HG03280 (cell line): ENCODE measurements at regions not wholly inside any gene's neighbourhood (a gene's known extent, or its start where the extent isn't known, plus 50 kb on each side); places are given as distances from the start of the nearest gene placed in this dataset.
"Not testable (repeated sequence)": the region's sequence is repeated elsewhere in the genome, so short reads cannot be mapped to it uniquely, and the experiment has no call there.

Source experiments
- ATAC-seq: cut with Tn5 transposase; IDR thresholded peaks from one replicate; pipeline ENCODE4 v1.9.1; 2021; ENCODE audit warnings: mild to moderate bottlenecking, moderate library complexity; ENCODE audit not compliant: unreplicated experiment

DNA sequence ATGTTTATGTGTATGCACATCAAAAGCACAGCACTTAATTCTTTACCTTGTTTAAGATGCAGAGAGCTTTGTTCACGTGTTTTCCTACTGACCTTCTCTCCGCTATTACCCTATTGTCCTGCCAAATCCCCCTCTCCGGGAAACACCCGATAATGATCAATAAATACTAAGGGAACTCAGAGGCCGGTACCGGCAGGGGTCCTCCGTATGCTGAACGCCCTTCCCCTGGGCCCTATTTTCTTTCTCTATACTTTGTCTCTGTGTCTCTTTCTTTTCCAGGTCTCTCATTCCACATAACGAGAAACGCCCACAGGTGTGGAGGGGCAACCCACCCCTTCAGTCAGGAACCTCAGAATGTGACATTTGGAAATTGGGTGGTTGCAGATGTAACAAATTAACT, 160.1 kb downstream of the ADRA2C start:
- ATAC-seq, result not testable (repeated sequence)

DNA sequence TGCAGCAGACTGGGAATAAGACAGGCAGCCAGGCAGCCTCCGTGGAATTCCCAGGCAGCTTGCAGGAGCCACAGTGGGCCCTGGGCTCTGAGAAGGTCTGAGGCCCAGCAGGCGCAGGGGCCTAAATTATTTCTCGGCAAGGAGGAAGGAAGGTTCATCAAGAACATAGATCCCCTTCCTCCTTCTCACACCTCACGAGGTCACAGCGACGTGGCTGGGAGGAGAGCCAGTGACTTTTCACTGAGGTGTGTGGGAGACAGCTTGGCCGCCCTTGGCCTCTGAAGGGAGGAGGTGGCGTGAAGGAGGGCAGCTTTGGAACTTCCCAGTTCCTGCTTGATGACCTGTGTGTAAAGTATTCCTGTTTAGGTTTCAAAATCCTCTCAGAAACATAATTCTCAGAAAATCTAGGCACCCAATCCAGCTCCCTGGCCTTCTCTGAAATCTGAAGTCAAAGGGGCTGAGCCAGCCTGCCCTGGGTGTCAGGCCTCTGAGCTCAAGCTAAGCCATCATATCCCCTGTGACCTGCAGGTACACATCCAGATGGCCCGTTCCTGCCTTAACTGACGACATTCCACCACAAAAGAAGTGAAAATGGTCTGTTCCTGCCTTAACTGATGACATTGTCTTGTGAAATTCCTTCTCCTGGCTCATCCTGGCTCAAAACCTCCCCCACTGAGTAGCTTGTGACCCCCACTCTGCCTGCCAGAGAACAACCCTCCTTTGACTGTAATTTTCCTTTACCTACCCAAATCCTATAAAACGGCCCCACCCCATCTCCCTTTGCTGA, 161.0 kb downstream of the ADRA2C start:
- ATAC-seq, result not testable (repeated sequence)

DNA sequence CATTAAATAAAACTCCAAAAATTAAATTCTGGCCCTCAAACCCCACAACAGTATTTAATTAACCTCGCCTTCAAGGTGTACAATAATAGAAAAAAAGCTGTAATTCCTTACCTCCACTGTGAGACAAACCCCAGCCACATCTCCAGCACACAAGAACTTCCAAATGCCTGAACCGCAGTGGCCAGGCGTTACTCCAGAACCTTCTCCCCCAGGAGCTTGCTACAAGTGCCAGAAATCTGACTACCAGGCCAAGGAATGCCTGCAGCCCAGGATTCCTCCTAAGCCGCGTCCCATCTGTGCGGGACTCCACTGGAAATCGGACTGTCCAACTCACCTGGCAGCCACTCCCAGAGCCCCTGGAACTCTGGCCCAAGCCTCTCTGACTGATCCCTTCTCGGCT, 163.2 kb downstream of the ADRA2C start:
- ATAC-seq, result not testable (repeated sequence)

DNA sequence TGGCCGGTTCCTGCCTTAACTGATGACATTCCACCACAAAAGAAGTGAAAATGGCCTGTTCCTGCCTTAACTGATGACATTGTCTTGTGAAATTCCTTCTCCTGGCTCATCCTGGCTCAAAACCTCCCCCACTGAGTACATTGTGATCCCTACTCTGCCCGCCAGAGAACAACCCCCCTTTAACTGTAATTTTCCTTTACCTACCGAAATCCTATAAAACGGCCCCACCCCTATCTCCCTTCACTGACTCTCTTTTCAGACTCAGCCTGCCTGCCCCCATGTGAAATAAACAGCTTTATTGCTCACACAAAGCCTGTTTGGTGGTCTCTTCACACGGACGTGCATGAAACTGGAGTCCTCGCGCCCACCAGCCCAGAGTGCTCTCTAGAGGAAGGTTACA, 166.5 kb downstream of the ADRA2C start:
- ATAC-seq, result not testable (repeated sequence)

DNA sequence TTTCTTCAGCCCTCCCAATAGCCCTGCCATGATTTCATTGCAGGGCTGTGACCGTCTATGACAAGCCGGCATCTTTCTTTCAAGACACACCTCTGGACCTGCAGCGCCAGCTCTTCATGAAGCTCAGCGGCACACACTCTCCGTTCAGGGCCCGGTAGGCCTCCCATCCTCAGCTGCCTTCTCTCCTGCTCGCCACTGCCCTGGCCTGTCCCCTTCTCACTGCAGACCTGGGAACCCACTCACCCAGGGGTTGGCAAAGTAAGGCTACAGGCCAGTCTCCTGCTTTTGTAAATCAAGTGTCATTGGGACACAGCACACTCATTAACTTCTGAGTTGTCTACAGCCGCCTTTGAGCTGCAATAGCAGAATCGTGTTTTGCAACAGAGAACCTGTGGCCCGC, 169.2 kb downstream of the ADRA2C start:
- not testable (repeated sequence) for ATAC-seq

DNA sequence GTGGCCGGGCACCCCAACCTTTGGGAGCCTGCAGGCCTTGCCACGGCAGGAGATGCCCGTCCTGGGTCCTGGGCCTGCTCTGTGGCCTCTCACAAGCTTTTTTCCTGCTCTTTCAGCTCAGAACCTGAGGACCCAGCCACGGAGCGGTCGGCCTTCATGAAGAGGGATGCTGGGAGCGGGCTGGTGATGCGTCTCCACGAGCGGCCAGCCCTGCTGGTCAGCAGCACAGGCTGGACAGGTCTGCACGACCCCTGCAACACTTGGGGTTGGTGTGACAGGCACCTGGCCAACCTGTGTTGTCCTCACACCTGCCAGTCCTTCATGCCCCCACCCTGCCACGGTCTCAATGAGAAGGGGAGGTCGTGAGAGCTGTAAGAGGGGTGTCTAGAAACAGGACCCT, 170.0 kb downstream of the ADRA2C start:
- no peak for ATAC-seq

DNA sequence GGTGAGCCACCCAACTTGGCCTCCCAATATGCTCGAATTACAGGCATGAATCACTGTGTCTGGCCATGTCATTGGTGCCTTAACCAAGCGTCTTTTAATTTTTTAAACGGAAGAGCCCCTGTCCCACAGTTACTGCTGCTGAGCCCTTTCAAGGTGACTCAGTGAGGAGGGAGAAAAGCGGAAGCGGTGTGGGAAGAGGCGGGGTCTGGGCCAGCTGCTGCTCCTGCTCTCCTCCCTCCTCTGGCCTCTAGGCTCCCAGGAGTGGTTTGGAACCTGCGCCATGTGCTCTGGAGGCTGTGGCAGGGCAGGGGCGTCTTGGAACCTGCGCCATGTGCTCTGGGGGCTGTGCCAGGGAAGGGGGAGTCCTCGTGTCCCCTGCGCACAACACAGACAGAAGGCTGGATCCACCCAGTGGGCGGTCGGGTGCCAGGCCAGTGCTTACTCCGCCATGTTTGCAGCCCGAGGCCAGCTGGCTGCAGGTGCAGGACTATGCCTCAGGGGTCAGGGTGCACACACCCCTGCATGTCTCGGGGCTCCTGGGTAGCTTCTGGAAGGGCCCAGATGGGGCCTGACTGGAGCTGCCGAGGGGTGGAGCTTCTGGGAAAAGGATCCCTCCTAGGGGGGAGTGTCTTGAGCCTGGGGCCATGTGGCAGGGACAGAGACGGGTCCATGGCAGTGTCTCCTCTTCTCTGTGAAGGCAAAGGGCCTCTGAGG, 171.8 kb downstream of the ADRA2C start:
- not testable (repeated sequence) for ATAC-seq

DNA sequence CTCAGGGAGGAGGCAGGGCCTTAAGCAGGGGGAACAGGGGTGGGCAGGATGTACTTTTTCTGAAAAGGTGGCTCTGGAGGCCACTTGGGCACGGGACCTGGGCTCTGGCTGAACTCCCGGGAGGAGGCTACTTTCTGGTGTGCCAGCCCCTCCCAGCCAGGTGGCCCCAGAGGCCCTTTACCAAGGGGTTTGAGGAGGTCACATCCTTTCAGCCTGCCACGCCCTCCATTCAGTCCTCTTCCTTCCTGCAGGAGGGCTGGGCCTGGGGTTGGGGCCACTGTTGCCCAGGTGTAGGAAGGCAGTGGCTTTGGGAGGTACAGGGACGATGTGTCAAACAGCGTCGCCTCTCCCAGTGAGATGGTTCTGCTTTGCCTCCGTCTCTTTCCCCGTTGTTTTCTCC, 172.5 kb downstream of the ADRA2C start:
- not testable (repeated sequence) for ATAC-seq

DNA sequence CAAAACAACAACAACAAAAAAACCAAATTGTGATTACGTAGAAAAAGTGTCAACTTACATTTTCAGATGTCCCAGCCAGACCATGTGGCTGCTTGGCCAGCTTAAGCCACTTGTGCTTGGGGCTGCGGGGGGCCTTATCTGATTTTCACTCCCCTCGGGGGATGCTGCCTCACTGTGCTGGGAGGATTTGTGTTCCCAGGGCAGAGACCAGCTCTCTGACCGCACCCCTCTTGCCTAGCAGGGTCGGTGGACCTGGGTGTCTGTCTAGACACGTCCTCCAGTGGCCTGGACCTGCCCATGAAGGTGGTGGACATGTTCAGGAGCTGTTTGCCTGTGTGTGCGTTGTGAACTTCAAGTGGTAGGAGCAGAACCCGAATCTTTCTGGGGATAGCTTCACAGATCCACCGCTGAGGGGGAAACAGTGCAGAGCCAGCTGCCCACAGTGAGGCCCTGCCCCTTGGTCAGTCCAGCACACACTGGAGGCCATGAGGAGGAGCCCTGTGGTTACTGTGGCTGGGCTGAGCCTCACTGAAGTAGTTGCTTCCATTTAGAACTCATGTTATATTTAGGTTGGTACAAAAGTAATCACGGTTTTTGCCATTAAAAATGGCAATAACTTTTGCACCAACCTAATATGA, 173.9 kb downstream of the ADRA2C start:
- ATAC-seq, result not testable (repeated sequence)

DNA sequence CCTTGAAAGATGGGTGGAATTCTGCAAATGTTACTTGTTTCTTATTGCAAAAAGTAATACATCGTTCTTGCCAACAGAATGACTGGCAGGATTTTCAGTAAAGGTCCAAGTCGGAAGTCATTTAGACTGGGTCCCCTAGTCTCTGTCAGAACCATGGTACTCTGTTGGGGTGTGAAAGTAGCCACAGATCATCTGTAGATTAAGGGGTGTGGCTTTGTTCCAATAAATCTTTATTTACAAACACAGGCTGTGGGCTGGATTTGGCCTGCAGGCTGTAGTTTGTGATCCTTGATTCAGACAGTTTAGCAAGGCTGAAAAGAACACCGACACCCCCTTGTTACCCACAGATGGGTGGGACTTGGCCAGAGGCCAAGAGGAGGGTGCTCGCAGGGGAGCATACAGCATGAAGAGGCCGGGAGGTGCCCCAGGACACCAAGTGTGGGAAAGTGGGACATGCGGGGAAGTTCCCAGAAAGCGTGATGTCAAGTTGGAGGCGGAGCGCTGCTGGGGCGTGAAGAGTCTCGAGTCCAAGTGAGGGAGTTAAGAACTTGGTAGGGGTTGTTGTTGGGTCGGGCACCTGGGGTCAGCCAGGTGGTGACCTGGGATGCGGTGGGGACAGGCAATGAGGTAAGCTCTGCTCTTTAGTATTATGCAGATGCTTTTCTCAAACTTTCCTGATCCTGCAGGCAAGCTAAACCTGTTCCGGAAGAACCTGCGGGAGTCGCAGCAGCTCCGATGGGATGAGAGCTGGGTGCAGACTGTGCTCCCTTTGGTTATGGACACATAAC, 175.7 kb downstream of the ADRA2C start:
- ATAC-seq, result not testable (repeated sequence)

DNA sequence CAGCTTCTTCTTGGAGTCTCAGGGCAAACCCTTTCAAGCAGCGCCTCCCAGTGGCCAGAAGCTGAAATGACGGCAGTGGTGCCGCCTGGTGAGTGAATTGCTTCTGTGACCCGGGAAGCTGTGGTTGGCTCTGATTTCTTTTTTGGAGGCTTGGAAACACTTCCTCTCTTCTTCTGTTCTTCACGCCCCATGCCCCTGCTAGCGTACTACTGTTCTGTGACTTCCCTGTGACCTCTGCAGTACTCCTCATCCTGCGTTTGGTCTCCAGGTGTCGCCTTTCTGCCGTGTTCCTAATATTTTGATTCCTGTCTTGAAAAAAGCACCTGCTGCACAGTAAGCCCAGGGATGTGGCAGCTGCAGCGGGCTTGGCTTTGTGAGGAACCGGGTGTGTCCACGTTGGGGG, 176.4 kb downstream of the ADRA2C start:
- not testable (repeated sequence) for ATAC-seq

DNA sequence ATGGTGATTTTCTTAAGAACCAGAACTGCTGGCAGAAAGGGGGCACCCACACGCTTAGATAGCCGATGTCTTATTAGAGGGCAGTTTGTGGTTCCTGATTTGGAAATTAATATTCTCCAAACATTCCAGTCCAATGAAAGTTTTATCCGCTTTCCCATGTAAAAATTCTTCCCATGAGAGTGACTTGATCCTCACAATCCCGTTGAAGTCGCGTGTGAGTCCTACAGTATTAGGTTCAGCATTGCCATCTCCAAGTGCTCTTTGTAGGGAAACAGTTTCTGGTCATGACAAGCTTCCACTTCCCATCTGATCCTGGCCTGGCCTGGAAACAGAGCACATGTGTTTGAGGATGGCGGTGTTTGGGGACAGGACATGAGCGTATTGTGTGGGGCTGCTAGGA, 176.9 kb downstream of the ADRA2C start:
- not testable (repeated sequence) for ATAC-seq

DNA sequence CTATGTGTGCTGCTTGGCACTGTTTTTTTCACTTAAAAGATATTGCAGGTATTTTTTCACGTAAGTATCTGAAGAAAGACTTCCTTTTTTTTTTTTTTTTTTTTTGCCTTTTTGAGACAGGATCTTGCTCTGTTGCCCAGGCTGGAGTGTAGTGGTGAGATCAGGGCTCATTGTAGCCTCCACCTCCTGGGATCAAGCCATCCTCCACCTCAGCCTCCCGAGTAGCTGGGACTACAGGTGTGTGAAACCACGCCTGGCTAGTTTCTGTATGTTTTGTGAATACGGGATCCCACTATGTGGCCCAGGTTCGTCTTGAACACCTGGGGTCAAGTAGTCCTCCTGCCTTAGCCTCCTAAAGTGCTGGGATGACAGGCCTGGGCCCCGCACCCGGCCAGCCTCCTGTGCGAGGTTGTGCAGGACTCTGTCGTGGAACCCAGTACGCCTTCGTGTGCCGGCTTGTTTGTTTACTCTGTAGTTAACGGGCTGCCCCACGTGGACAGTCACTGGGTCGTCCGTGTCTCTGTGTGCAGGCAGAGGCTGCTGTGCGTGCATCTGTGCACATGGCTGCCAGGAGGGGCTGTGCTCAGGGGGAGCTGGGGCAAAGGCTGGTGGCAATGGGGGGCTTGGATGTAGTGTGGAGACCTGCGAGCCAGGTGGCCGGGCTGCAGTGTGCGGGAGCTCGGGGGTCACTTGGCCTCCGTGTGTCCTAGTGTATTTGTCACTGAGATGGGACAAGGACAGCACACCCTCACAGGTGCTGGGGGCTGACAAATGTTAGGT, 179.5 kb downstream of the ADRA2C start:
- no peak for ATAC-seq

DNA sequence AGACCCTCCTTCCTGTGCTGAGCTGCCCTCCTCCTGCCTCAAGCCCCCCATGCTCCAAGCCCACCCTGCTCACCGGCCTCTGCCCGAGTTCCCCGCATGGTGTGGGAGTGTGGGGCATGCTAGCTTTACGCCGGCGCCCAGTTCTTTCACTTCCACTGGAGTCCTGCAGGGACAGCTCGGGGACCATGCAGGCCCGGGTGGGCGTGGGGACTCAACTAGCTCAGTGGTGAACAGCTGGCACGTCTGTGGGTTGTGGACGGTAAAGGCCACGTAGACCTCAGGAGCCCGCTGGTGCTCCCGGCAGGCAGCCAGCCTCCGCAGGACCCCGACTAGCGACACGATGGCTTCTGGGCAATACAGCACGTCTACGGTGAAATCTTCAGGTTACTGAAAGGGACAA, 180.4 kb downstream of the ADRA2C start:
- ATAC-seq, result not testable (repeated sequence)

DNA sequence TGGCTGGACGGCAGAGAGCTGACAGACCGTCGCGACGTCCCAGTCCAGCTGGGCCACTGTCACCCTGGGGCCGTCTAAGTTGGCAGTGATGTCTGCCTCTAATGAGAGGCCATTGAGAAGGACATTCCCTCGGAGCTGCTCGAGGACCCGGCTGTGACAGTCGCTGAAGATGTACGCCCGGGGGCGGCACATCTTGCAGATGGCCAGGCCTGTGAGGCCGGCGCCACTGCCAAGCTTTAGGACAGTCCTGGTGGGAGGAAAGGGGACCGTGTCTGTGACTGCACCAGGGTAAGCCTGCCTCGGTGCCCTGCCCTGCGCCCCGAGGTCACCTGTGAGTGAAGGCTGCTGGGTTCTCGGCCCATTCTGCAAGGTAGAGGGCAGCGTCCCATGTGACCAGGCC, 181.6 kb downstream of the ADRA2C start:
- ATAC-seq, result not testable (repeated sequence)

DNA sequence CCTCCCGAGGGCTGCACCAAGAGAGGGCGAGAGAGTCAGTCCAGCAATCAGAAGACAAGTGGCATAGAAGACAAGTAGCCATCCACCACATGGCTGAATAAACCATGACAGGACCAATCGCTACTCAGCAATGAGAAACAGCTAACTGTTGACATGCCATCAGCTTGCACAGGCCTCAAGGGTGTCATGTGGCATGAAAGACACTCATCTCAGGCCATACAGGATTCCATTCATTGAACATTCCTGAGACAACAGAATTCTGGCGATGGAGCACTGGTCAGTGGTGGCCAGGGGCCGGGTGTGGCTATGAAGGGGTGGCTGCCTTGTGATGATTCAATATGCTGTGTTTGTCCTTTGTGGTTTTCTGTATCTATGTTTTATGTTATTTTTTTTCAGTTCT, 182.0 kb downstream of the ADRA2C start:
- ATAC-seq, result not testable (repeated sequence)

DNA sequence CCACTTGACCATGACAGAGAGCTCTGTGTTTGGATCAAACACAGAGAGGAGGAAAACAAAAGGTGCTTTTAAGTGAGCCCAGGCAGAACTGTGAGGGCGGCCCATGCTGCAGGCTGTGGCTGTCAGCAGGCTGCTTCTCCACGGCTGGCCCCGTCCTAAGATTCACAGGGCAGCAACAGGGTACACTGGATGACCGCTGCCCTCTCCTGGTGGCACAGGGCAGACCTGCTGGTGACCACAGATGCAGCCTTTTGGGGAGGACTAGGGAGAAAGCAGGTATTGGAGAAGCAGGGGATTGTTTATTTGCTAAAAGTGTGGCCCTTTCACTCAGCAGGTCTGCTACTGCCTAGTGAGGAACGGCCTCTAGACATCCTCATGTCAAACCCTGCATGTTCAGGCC, 183.7 kb downstream of the ADRA2C start:
- ATAC-seq, result not testable (repeated sequence)

DNA sequence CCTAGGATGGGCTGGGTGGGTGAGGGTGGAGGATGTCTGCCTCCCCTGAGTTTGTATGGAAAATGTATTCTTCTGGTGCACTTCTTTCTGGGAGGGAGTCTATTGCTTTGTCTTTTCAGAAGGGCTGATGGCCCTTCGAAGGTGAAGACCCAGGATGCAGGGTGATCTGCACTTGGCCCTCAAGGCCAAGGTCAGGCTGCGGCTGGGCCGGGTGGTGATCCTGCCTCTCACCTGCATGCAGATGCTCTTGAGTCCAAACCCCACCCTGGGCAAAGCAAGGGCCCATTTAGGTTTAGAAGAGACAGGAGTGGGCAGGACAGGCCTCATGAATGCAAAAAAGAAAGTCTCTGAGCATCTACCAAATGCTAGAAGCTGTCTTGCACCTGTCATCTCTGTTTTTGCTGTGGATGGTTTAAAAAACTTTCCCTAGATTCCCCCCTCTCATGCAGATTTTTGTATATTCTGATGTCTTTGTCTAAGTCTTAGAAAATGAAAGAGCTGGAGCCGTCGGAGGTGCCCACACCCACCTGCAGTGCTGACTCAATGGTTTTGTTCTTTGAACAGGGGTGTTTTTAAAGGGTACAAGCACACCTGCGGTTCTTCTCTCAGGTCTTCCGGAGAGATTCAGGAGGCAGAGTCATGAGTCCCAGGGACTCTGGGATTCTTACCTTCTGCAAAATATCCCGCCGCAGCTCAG, 186.4 kb downstream of the ADRA2C start:
- ATAC-seq, result not testable (repeated sequence)

DNA sequence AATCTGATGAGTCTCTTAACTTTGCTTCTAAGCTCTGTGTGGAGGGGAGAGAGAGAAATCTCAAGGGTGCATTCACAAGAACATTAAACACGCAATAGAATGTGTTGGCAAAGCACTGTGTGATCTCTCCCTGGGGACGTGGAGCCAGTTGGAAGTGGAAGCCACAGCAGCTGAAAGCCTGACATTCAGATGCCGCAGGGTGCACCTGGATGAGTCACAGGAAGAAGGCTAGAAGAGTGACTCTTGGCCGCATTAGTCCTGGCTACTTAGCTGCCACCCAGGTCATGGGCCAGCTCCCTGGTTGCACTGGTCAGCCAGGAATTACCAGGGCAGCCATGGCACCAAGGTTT, 186.9 kb downstream of the ADRA2C start:
- ATAC-seq, result not testable (repeated sequence)
